ENCODE measurements at regions not wholly inside any gene's neighbourhood (a gene's known extent, or its start where the extent isn't known, plus 50 kb on each side); places are given as distances from the start of the nearest gene placed in this dataset.
"Not testable (repeated sequence)": the region's sequence is repeated elsewhere in the genome, so short reads cannot be mapped to it uniquely, and the experiment has no call there.

GRCh38 chr10:35822316-35822715 is 180.2 kb upstream of the FZD8 start:
- intact Hi-C loops (cut with DNase I, micrococcal nuclease): no loop called here
- POLR2A ChIA-PET: no interaction called here
- Mint-ChIP-seq H3K4me1 (no peaks in the 10 kb centered on the region), H3K4me3 (no peak overlapping the region), H3K27ac (no peak overlapping the region), H3K9me3 (ENCODE audit: low read depth) (peaks cover 2% of the 10 kb centered on the region), H3K36me3 (ENCODE audit: low read depth) (no peaks in the 10 kb centered on the region), H3K27me3 (peaks cover 2% of the 10 kb centered on the region)
- DNase-seq (no peak), ATAC-seq (no peak)
- CTCF ChIA-PET: interaction anchor here (0.6 kb wide), 1 partner anchor 44 kb away, joined by 3 read pairs; no protein-coding TSS in a partner anchor

DNA sequence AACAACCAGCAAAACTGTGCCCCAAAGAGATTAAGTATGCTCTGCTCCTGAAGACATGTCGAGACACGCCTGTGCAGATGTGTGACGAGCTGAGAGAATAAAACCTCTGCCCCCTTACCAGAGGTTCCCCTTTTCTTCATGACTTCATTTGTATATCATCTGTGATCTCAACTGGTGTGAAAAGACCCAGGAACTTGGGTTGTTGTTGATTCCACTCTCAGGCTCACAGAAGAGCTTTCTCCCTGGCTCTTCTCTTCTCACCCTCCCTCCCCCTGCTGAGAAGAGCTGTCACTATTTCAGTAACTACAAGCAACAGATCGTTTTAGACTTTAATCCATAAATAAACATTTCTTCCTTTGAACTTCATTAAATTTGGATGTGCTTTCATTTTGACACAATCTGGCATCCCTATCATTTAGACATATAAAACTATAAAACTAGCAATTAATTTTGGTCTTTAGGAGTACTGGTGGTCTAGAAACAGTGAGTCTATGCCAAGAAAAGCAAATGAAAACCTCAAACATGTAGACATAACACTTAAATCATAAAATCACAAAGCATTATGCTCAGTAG is 179.3 kb upstream of the FZD8 start:
- H3K27ac Mint-ChIP-seq: no peak overlapping the region
- no peak for DNase-seq
- no peaks in the 10 kb centered on the region for H3K36me3 Mint-ChIP-seq (ENCODE audit: low read depth)
- CTCF ChIA-PET: no interaction called here
- peaks cover 2% of the 10 kb centered on the region for H3K27me3 Mint-ChIP-seq
- H3K4me1 Mint-ChIP-seq: no peaks in the 10 kb centered on the region
- no peak for ATAC-seq
- H3K4me3 Mint-ChIP-seq: no peak overlapping the region
- peaks cover 2% of the 10 kb centered on the region for H3K9me3 Mint-ChIP-seq (ENCODE audit: low read depth)
- POLR2A ChIA-PET: no interaction called here
- intact Hi-C loops (cut with DNase I, micrococcal nuclease): no loop called here

DNA sequence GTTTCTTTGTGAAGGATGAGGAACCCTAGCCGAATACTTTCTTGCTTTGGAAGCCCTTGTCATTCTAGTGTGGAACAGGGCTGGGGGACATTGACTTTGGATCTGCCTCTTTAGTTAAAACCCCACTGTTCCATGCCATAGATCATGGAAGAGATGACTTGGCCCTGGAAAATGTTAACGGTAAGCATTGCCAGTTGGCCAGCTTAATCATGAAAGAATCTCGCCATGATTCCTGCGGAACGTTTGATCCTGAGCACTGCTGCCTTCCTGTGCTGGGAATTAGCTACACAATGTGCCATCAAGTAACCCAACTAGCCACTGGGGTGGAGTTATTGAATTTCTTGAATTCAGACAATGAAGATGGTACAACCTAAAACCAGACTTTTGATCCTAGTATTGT is 177.6 kb upstream of the FZD8 start:
- H3K27ac Mint-ChIP-seq: no peak overlapping the region
- intact Hi-C loops (cut with DNase I, micrococcal nuclease): no loop called here
- no peak overlapping the region for H3K4me3 Mint-ChIP-seq
- peaks cover 2% of the 10 kb centered on the region for H3K27me3 Mint-ChIP-seq
- ATAC-seq (no peak), DNase-seq (no peak)
- POLR2A ChIA-PET: no interaction called here
- H3K36me3 Mint-ChIP-seq (ENCODE audit: low read depth): no peaks in the 10 kb centered on the region
- H3K4me1 Mint-ChIP-seq: no peaks in the 10 kb centered on the region
- H3K9me3 Mint-ChIP-seq (ENCODE audit: low read depth): peaks cover 3% of the 10 kb centered on the region
- CTCF ChIA-PET: no interaction called here

GRCh38 chr10:35819011-35819410 is 176.9 kb upstream of the FZD8 start:
- ATAC-seq: no peak
- H3K4me3 Mint-ChIP-seq: no peak overlapping the region
- intact Hi-C loops (cut with DNase I, micrococcal nuclease): no loop called here
- ChIA-PET CTCF (no interaction called here), POLR2A (no interaction called here)
- H3K9me3 Mint-ChIP-seq (ENCODE audit: low read depth): peaks cover 3% of the 10 kb centered on the region
- no peaks in the 10 kb centered on the region for H3K4me1 Mint-ChIP-seq
- peaks cover 2% of the 10 kb centered on the region for H3K27me3 Mint-ChIP-seq
- no peak overlapping the region for H3K27ac Mint-ChIP-seq
- no peak for DNase-seq
- no peaks in the 10 kb centered on the region for H3K36me3 Mint-ChIP-seq (ENCODE audit: low read depth)

DNA sequence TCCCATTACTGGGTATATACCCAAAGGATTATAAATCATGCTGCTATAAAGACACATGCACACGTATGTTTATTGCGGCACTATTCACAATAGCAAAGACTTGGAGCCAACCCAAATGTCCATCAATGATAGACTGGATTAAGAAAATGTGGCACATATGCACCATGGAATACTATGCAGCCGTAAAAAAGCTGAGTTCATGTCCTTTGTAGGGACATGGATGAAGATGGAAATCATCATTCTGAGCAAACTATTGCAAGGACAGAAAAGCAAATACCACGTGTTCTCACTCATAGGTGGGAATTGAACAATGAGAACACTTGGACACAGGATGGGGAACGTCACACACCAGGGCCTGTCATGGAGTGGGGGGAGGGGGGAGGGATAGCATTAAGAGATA is 175.0 kb upstream of the FZD8 start:
- intact Hi-C loops (cut with DNase I, micrococcal nuclease); H3K36me3 Mint-ChIP-seq (ENCODE audit: low read depth); CTCF ChIA-PET; H3K9me3 Mint-ChIP-seq (ENCODE audit: low read depth); H3K4me3 Mint-ChIP-seq; POLR2A ChIA-PET; DNase-seq; H3K27me3 Mint-ChIP-seq; ATAC-seq; H3K4me1 Mint-ChIP-seq; H3K27ac Mint-ChIP-seq: not testable (repeated sequence)

GRCh38 chr10:35813219-35813618 is 171.1 kb upstream of the FZD8 start:
- no peak for DNase-seq
- no peaks in the 10 kb centered on the region for H3K4me1 Mint-ChIP-seq

GRCh38 chr10:35808344-35808743 is 166.2 kb upstream of the FZD8 start:
- intact Hi-C loops (cut with DNase I, micrococcal nuclease): no loop called here
- ATAC-seq (no peak), DNase-seq (no peak)
- H3K4me3 Mint-ChIP-seq: no peak overlapping the region
- H3K4me1 Mint-ChIP-seq: no peaks in the 10 kb centered on the region
- ChIA-PET CTCF (no interaction called here), POLR2A (no interaction called here)
- no peaks in the 10 kb centered on the region for H3K36me3 Mint-ChIP-seq (ENCODE audit: low read depth)
- H3K9me3 Mint-ChIP-seq (ENCODE audit: low read depth): peaks cover 6% of the 10 kb centered on the region
- peaks cover 3% of the 10 kb centered on the region for H3K27me3 Mint-ChIP-seq
- H3K27ac Mint-ChIP-seq: no peak overlapping the region

More at GRCh38 chr10:35813219-35813618, 171.1 kb upstream of the FZD8 start:
- no peak overlapping the region for H3K27ac Mint-ChIP-seq
- ATAC-seq: no peak
- H3K36me3 Mint-ChIP-seq (ENCODE audit: low read depth): no peaks in the 10 kb centered on the region
- H3K4me3 Mint-ChIP-seq: no peak overlapping the region
- CTCF ChIA-PET: no interaction called here
- POLR2A ChIA-PET: no interaction called here
- peaks cover 4% of the 10 kb centered on the region for H3K27me3 Mint-ChIP-seq
- peaks cover 8% of the 10 kb centered on the region for H3K9me3 Mint-ChIP-seq (ENCODE audit: low read depth)
- intact Hi-C loops (cut with DNase I, micrococcal nuclease): no loop called here

GRCh38 chr10:35803046-35803445 is 160.9 kb upstream of the FZD8 start:
- ATAC-seq: no peak
- Mint-ChIP-seq H3K27ac (no peak overlapping the region), H3K4me3 (no peak overlapping the region), H3K9me3 (ENCODE audit: low read depth) (no peaks in the 10 kb centered on the region), H3K27me3 (no peaks in the 10 kb centered on the region), H3K4me1 (no peaks in the 10 kb centered on the region), H3K36me3 (ENCODE audit: low read depth) (no peaks in the 10 kb centered on the region)
- ChIA-PET CTCF (interaction anchor here (0.6 kb wide), 1 partner anchor 24 kb away, joined by 3 read pairs; no protein-coding TSS in a partner anchor), POLR2A (no interaction called here)
- intact Hi-C loops (cut with DNase I, micrococcal nuclease): no loop called here
- no peak for DNase-seq

DNA sequence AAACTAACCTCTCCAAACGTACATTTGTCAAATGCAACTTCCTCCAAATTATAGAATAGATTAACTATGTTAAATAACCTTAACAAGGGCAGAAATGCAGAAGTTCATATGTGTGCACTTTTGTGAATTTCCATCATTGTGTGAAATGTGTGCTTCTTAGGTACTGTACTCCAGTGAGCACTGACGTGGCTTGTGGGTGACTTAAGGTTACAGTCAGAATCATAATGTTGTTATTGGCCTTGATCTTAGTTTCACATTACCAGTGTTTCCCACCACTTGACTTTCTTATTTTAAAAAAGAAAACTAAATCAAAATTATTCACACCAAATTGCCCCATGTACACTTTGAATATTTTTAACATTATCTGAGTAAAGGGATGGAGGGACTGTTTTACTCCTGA is 155.1 kb upstream of the FZD8 start:
- Mint-ChIP-seq H3K4me3 (no peak overlapping the region), H3K27me3 (no peaks in the 10 kb centered on the region), H3K9me3 (ENCODE audit: low read depth) (no peaks in the 10 kb centered on the region), H3K36me3 (ENCODE audit: low read depth) (no peaks in the 10 kb centered on the region), H3K27ac (no peak overlapping the region), H3K4me1 (no peaks in the 10 kb centered on the region)
- DNase-seq (no peak), ATAC-seq (no peak)
- intact Hi-C loops (cut with DNase I, micrococcal nuclease): no loop called here
- ChIA-PET CTCF (no interaction called here), POLR2A (no interaction called here)

- intact Hi-C loops (cut with DNase I, micrococcal nuclease): no loop called here
- ATAC-seq: no peak
- Mint-ChIP-seq H3K27ac (no peak overlapping the region), H3K27me3 (no peaks in the 10 kb centered on the region), H3K9me3 (ENCODE audit: low read depth) (no peaks in the 10 kb centered on the region), H3K4me1 (no peaks in the 10 kb centered on the region), H3K36me3 (ENCODE audit: low read depth) (no peaks in the 10 kb centered on the region), H3K4me3 (no peak overlapping the region)
- ChIA-PET CTCF (no interaction called here), POLR2A (no interaction called here)
- DNase-seq: no peak
Observed at GRCh38 chr10:35795131-35795824, 153.2 kb upstream of the FZD8 start.

DNA sequence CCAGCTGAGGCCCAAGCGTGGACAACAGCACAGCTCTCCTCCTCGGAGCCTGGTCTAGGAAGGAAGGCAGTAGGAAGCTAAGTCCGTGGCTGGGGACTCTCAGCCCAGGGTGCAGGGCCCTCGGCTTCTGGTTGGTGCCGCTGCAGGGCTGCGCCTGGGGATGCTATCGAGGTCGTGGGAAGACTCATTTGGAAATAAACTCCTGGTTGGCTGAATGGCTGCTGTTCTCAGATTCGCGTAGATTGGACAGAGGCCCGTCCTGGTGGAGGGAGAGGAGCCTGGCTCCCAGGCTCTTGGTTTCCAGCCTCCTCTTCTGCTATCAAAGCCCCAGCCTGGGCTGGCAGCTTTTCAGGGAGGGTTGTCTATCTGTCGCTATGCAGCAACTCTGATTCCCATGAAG is 152.6 kb upstream of the FZD8 start:
- DNase-seq (no peak), ATAC-seq (no peak)
- ChIA-PET POLR2A (no interaction called here), CTCF (no interaction called here)
- intact Hi-C loops (cut with DNase I, micrococcal nuclease): no loop called here
- no peaks in the 10 kb centered on the region for H3K4me1 Mint-ChIP-seq
- H3K27me3 Mint-ChIP-seq: no peaks in the 10 kb centered on the region
- no peaks in the 10 kb centered on the region for H3K9me3 Mint-ChIP-seq (ENCODE audit: low read depth)
- no peak overlapping the region for H3K4me3 Mint-ChIP-seq
- H3K36me3 Mint-ChIP-seq (ENCODE audit: low read depth): no peaks in the 10 kb centered on the region
- no peak overlapping the region for H3K27ac Mint-ChIP-seq

DNA sequence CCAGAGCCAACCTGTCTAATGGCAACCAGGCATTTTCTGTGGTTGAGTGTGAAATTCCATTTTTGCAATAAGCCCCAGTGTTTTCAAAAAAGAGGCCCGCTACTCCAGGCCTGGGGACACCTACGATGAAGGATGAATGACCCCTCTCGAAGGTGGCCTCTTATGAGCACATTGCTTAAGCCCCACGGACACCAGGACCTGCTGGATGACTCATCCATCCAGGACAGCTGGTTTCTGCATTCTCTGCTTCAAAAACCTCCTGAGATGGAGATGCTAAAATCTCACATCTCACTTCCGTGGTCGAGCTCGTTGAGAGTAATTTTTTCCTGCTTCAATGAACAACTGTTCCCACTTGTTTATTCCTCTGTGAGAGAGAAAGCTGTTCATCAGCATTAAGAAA is 150.2 kb upstream of the FZD8 start:
- Mint-ChIP-seq H3K4me3 (no peak overlapping the region), H3K27me3 (no peaks in the 10 kb centered on the region), H3K36me3 (ENCODE audit: low read depth) (no peaks in the 10 kb centered on the region), H3K9me3 (ENCODE audit: low read depth) (peaks cover 3% of the 10 kb centered on the region), H3K4me1 (no peaks in the 10 kb centered on the region), H3K27ac (no peak overlapping the region)
- ChIA-PET CTCF (no interaction called here), POLR2A (no interaction called here)
- no peak for DNase-seq
- intact Hi-C loops (cut with DNase I, micrococcal nuclease): no loop called here
- ATAC-seq: no peak

- Mint-ChIP-seq H3K9me3 (ENCODE audit: low read depth) (peaks cover 9% of the 10 kb centered on the region), H3K4me3 (no peak overlapping the region), H3K36me3 (ENCODE audit: low read depth) (no peaks in the 10 kb centered on the region), H3K27me3 (no peaks in the 10 kb centered on the region), H3K27ac (no peak overlapping the region), H3K4me1 (no peaks in the 10 kb centered on the region)
- ChIA-PET POLR2A (no interaction called here), CTCF (no interaction called here)
- intact Hi-C loops (cut with DNase I, micrococcal nuclease): no loop called here
- DNase-seq (no peak), ATAC-seq (no peak)
Observed at GRCh38 chr10:35789996-35790395, 147.9 kb upstream of the FZD8 start.

Measured in activated CD4-positive, alpha-beta T cell treated with anti-CD3 and anti-CD28 coated beads for 36 hours (primary cell).